Activated CD4-positive, alpha-beta T cell treated with anti-CD3 and anti-CD28 coated beads, Interleukin-2, Interleukin-4, amounts not matched to agents 100 ng/mL and 50 ng/mL, durations not matched to agents 16 hours and 8 hours (primary cell): ENCODE measurements at regions not wholly inside any gene's neighbourhood (a gene's known extent, or its start where the extent isn't known, plus 50 kb on each side); places are given as distances from the start of the nearest gene placed in this dataset.

Experiments used
- DNase-seq: peaks from one replicate; pipeline ENCODE4 v3.0.0-alpha.2; 2020; ENCODE audit warnings: low spot score

- no peak for DNase-seq
These were observed 123.4 kb downstream of the CTTN start for GRCh38 chr11:70521475-70522308.

GRCh38 chr11:70522309-70522592 is 123.9 kb downstream of the CTTN start:
- DNase-seq = no peak

DNA sequence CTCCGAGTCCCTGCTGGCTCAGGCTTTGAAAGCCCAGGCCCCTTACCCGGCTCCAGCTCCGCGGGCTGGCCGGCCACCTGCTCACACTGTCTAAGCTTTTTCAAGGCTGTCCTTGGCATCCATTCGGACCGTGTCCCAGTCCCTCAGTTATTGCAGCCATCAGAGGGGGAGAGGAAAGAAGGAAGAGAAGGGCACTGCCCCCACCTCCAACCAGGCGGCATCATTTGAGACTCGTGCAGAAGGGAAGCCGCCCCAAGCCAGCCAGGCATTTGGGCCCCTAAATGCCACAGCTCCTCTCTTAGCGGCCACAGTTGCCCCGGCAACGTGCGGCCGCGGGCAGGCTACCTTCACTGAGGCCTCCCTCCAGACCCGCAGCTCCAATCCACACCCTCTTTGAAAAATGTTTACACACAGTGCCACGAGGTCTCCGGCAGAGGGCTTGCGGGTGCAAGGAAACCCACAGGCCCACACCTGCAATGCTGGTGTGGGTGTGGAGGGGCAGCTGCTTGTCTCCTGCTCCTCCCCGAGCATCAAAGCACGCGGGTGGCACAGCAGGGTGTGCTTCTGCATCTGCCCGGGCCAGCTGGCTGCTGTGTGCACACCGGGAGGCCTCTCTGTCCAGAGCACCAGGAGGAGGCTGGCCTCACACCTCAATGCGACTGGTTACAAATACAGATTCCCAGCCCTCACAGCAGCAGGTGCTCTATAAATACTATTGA is 124.4 kb downstream of the CTTN start:
- no peak for DNase-seq

- DNase-seq = no peak
These were observed 125.2 kb downstream of the CTTN start for GRCh38 chr11:70523384-70524095.

DNA sequence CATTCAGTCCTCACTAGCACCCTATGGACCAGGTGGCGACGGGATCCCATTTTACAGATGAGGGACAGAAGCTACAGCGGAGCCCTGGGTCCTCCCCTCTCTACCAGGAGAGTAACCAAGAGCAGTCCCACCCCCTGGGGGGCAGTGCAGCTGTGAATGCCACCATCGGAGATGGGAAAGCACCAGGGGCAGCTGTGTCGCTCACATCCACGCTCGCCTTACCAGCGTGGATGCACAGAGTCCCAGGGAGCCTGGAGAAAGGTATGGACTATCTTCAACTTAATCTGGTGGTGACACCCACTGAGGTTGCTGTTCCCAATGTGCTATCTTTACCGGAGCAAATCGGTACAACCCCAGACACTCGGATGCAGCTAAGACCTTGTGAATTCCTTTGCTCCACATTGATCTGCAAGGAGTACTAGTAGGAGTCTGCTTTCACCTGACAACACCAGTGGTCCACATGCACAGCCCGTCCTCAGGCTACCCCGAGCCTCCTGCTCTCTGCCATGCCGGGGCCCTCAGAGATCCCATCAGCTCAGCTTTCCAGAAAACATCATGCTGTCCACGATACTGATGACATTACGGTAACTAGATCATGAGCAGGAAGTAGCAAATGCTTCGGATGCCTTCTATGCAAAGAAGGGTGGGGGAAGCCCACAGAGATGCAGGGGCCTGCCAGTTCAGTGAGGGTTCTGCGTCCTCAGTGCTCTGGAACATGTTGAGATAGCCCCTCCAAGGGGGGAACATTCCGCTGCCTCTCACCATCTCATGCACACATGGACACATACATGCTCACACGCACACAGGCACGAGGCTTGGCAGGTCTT is 126.0 kb downstream of the CTTN start:
- no peak for DNase-seq

- DNase-seq = no peak
These were observed 126.7 kb downstream of the CTTN start for GRCh38 chr11:70525006-70525405.

- no peak for DNase-seq
These were observed 127.1 kb downstream of the CTTN start for GRCh38 chr11:70525466-70525865.

- DNase-seq = no peak
These were observed 128.1 kb downstream of the CTTN start for GRCh38 chr11:70526116-70527045.

GRCh38 chr11:70527046-70527395 is 128.7 kb downstream of the CTTN start:
- DNase-seq = no peak

DNA sequence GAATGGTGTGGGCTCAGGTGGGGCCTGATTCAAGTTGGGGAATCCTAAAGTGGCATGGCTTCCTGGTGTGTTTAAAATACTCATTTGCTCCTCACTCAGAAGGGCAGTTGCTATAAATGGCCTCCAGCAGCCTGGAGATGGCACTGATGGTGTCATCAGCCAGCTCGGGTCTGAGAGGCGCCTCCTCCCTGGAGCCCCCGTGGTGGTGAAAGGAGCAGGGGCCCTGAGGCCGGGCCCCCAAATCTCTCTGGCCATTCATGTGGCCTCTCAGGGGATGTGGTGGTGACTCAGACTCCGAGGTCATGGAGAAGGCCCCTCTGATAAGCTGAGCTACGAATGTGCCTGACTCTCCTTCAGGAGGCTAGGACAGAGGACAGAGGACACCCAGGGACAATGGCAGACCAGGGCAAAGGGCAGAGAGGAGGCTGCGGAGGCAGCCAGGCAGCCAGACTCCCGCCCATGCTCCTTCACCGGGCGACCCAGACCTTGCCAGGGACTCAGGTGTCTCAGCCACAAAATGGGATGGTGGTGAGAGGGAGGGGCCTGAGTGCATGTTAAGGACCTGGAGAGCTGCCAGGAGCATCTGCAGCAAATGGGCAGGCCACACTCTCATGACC is 129.2 kb downstream of the CTTN start:
- no peak for DNase-seq

DNA sequence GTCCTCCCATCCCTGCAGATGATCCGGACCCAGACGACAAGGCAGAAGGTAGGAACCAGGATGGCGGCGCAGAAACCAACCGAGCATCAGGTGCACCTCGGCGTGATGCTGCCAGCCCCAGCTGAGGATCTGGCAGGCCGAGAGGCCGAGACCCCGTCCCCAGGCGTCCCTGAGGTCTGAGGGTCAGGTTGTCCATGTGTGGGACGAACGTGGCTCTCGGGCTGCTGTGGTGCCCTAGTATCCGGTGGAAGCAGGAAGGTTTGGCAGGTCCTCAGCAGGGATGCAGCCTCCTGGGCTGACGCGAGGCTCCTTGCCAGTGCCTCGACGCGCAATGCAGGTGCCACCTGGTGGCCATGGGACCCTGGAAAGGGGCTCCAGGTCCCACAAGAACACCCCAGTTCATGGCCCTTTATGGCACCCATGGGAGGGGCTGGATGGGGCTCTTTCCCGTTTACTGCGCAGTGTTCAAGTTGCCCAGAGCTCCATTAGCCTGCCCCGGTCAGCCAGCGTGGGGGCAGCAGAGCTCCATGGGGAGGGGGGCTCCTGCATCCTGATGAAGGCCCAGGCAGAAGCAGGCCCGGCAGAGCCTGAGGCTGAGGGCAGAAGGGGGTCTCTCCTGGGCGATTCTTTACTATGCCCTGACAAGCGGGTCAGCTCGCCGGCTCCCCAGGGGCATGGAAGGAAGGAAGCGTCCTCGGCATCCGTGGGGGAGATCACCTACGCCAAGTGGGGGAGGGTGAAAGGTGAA is 129.9 kb downstream of the CTTN start:
- DNase-seq = no peak

DNA sequence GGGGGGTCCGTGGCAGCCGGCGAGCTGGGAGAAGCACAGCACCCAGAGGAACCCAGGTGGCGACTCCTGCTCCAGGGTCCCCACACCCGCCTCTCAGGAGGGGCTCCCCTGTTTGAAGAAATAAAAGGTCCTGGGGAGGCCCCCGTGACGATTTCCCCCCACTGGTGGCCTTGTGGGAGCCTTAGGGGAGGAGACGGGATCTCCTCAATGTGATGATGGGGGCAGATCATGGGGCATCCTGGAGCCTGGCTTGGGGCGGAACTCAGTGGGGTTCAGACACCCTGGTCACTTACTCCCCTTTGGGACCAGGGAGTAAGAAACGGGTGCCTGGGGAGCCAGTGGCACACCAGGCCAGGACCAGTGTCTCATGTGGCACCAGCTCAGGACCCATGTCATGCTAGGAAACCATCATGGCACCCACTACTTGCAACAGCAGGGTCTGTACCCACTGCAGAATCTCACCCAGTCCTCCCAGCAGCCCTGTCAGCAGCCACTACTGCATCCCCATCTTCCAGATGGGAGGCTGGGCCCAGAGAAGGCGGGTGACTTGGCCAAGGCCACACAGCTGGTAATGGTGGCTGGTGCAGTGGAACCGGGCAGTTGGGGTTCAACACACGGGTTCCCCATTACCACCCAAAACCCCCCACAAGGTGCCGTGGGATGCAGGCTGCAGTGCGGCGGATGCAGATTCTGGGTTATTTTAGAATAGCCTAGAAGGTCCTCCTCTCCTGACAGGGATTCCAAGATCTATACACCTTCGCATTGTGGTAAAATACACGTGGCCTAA is 130.7 kb downstream of the CTTN start:
- no peak for DNase-seq

DNA sequence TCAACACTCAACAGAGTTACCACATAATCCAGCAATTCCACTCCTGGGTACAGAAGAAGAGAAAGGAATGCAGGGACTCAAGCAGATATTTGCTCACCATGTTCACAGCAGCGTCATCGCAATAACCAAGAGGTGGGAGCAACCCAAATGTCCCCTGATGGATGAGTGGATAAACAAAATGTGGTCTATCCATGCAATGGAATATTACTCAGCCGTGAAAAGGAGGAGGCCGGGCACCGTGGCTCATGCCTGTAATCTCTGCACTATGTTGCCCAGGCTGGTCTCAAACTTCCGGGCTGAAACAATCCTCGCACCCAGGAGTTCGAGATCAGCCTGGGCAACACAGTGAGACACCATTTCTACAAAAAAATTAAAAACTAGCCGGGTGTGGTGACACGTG is 131.7 kb downstream of the CTTN start:
- DNase-seq = no peak

- no peak for DNase-seq
These were observed 132.4 kb downstream of the CTTN start for GRCh38 chr11:70530629-70531185.

DNA sequence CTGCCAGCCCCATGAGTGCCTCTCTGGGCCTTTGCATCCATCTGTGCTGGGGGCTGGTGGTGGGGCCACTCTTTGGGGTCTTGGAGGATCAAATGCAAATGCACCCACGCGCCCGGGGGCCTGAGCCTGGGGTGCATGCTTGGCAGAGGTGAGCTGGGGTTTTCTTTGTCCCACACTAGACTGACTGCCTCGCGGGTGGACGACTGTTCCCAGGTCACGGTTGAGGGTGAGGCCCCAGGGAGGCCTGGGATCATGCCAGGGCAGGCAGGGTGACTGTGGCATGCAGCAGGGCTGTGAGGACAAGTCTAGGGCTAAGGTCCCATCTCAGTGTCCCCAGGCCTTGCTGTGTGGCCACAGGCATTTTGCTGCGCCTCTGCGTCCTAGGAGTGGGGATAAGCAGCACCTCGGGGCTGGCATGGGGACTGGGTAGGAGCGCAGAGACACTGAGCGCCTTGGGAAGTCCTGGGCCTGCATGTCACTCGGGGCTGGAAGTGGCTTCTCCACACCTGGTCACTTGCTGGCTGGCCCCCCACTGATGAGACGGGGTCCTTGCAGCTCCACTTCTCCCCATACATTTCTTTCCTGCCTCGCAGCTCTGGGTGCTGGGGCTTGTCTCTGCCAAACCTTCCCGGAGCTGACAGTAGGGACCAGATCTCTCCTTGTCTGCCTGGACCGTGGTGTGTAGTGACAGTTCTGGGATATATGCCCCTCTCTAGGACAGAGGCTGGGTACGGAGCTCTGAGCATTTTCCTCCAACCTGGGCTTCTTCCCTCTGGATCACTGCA is 133.1 kb downstream of the CTTN start:
- DNase-seq = no peak

DNA sequence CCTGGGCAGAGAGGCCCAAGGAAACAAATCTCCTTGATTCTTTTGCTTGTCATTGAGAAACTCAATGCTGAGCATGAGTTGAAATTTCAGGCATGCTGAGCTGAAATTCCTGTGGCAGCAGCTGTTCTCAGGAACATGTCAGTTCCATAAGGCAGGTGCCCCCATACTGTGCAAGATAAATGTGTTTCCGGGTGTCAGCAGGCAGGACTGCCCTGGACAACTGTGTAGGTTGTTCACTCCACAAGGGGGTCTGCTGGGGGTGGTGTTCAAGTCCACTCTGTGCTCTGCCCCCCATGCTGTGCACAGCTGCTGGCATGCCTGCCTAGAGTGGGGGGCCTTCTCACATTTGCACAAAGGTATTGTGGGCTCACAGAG is 133.7 kb downstream of the CTTN start:
- DNase-seq = no peak

GRCh38 chr11:70532731-70533130 is 134.4 kb downstream of the CTTN start:
- DNase-seq = no peak
